H9 (cell line): ENCODE measurements at regions not wholly inside any gene's neighbourhood (a gene's known extent, or its start where the extent isn't known, plus 50 kb on each side); places are given as distances from the start of the nearest gene placed in this dataset.
"Not testable (repeated sequence)": the region's sequence is repeated elsewhere in the genome, so short reads cannot be mapped to it uniquely, and the experiment has no call there.

Experiments used
- DNase-seq: peaks from one replicate; pipeline ENCODE4 v3.0.0-alpha.2; 2017
- H2AFZ ChIP-seq: one replicate; pipeline ENCODE4 v1.6.1; 2013; ENCODE audit warnings: mild to moderate bottlenecking, low read length, control low read depth, moderate library complexity
- H2AK5ac ChIP-seq: 2 replicates; pipeline ENCODE4 v1.6.1; 2013; ENCODE audit warnings: low read length, control low read depth, mixed read lengths; ENCODE audit not compliant: insufficient read length
- H2BK120ac ChIP-seq: one replicate; pipeline ENCODE4 v1.6.1; 2013; ENCODE audit warnings: low read depth, mild to moderate bottlenecking, low read length, control low read depth, inconsistent platforms; ENCODE audit not compliant: poor library complexity, severe bottlenecking
- H2BK12ac ChIP-seq: 2 replicates; pipeline ENCODE4 v1.6.1; 2013; ENCODE audit warnings: low read length, control low read depth, mixed read lengths, low read depth; ENCODE audit not compliant: insufficient read length
- H2BK15ac ChIP-seq: 2 replicates; pipeline ENCODE4 v1.6.1; 2013; ENCODE audit warnings: low read depth, low read length, control low read depth
- H2BK20ac ChIP-seq: one replicate; pipeline ENCODE4 v1.6.1; 2013; ENCODE audit warnings: low read depth, mild to moderate bottlenecking, low read length, control low read depth, inconsistent platforms; ENCODE audit not compliant: poor library complexity, severe bottlenecking
- H2BK5ac ChIP-seq: 2 replicates; pipeline ENCODE4 v1.6.1; 2013; ENCODE audit warnings: low read length, control low read depth, mixed read lengths; ENCODE audit not compliant: insufficient read length
- H3K14ac ChIP-seq: 2 replicates; pipeline ENCODE4 v1.6.1; 2013; ENCODE audit warnings: low read length, control low read depth; ENCODE audit not compliant: insufficient read depth
- H3K18ac ChIP-seq: 2 replicates; pipeline ENCODE4 v1.6.1; 2013; ENCODE audit warnings: low read depth, mild to moderate bottlenecking, mixed read lengths, low read length, control low read depth; ENCODE audit not compliant: insufficient read length
- H3K23ac ChIP-seq: 2 replicates; pipeline ENCODE4 v1.6.1; 2013; ENCODE audit warnings: low read length, control low read depth, mixed read lengths, low read depth; ENCODE audit not compliant: insufficient read length
- H3K23me2 ChIP-seq: 2 replicates; pipeline ENCODE4 v1.6.1; 2013; ENCODE audit warnings: low read depth, mild to moderate bottlenecking, mixed read lengths, low read length, control low read depth; ENCODE audit not compliant: insufficient read length, poor library complexity, severe bottlenecking
- H3K27ac ChIP-seq: 2 replicates; pipeline ENCODE4 v1.5.1; 2013; ENCODE audit warnings: low read length, control low read depth, mixed read lengths, low read depth; ENCODE audit not compliant: insufficient read length
- H3K27me3 ChIP-seq: 2 replicates; pipeline ENCODE4 v1.6.1; 2013; ENCODE audit warnings: low read length, control low read depth, inconsistent platforms; ENCODE audit not compliant: insufficient read depth
- H3K4ac ChIP-seq: 2 replicates; pipeline ENCODE4 v1.6.1; 2013; ENCODE audit warnings: low read depth, mild to moderate bottlenecking, control low read depth, inconsistent platforms, low read length, moderate library complexity
- H3K4me1 ChIP-seq: 2 replicates; pipeline ENCODE4 v1.6.1; 2013; ENCODE audit warnings: low read length, control low read depth, inconsistent platforms; ENCODE audit not compliant: insufficient read depth
- H3K4me2 ChIP-seq: 2 replicates; pipeline ENCODE4 v1.6.1; 2013; ENCODE audit warnings: low read length, control low read depth, mixed read lengths; ENCODE audit not compliant: insufficient read length, insufficient read depth
- H3K56ac ChIP-seq: 2 replicates; pipeline ENCODE4 v1.6.1; 2013; ENCODE audit warnings: low read depth, mild to moderate bottlenecking, mixed read lengths, low read length, control low read depth; ENCODE audit not compliant: insufficient read length
- H3K79me1 ChIP-seq: 2 replicates; pipeline ENCODE4 v1.6.1; 2013; ENCODE audit warnings: low read depth, mild to moderate bottlenecking, moderate library complexity, low read length, control low read depth, inconsistent platforms; ENCODE audit not compliant: insufficient read depth, poor library complexity, severe bottlenecking
- H3K79me2 ChIP-seq: 2 replicates; pipeline ENCODE4 v1.6.1; 2013; ENCODE audit warnings: low read length, control low read depth, inconsistent platforms; ENCODE audit not compliant: insufficient read depth
- H3K9ac ChIP-seq: 2 replicates; pipeline ENCODE4 v1.6.1; 2013; ENCODE audit warnings: low read length, control low read depth, mixed read lengths; ENCODE audit not compliant: insufficient read length; ENCODE audit errors: extremely low read depth
- H3K9me3 ChIP-seq: one replicate; pipeline ENCODE4 v1.6.1; 2013; ENCODE audit warnings: low read depth, low read length, inconsistent platforms; ENCODE audit not compliant: control insufficient read depth
- H3T11ph ChIP-seq: one replicate; pipeline ENCODE4 v1.6.1; 2013; ENCODE audit warnings: mild to moderate bottlenecking, low read length, control low read depth, inconsistent platforms
- H4K20me1 ChIP-seq: one replicate; pipeline ENCODE4 v1.6.1; 2013; ENCODE audit not compliant: control insufficient read depth, insufficient read length, insufficient read depth
- H4K5ac ChIP-seq: 2 replicates; pipeline ENCODE4 v1.6.1; 2013; ENCODE audit warnings: low read depth, mild to moderate bottlenecking, mixed read lengths, low read length, control low read depth; ENCODE audit not compliant: insufficient read length
- H4K8ac ChIP-seq: replicated peaks from 2 replicates; pipeline ENCODE4 v1.6.1; 2013; ENCODE audit warnings: low read length, control low read depth, mixed read lengths, low read depth; ENCODE audit not compliant: insufficient read length
- H4K91ac ChIP-seq: 2 replicates; pipeline ENCODE4 v1.6.1; 2013; ENCODE audit warnings: low read depth, mild to moderate bottlenecking, moderate library complexity, mixed read lengths, low read length, control low read depth; ENCODE audit not compliant: insufficient read length
- H3K27ac Mint-ChIP-seq, 3 experiments: 2 replicates in 2 of 3; 3 replicates in 1 of 3; pipeline ENCODE4 v1.8.0; 2020 to 2021; ENCODE audit warnings: mixed read lengths in 3 of 3, mild to moderate bottlenecking in 1 of 3, moderate library complexity in 1 of 3
- H3K27me3 Mint-ChIP-seq: 2 replicates; pipeline ENCODE4 v1.8.0; 2021; ENCODE audit warnings: low read depth, mild to moderate bottlenecking, moderate library complexity, mixed read lengths
- H3K36me3 Mint-ChIP-seq, 3 experiments: 2 replicates in 2 of 3; 3 replicates in 1 of 3; pipeline ENCODE4 v1.8.0; 2020 to 2021; ENCODE audit warnings: low read depth in 3 of 3, mixed read lengths in 3 of 3; ENCODE audit not compliant: insufficient read depth in 1 of 3
- H3K4me1 Mint-ChIP-seq, 2 experiments: 2 replicates each; pipeline ENCODE4 v1.8.0; 2020; ENCODE audit warnings: mixed read lengths in 2 of 2
- H3K4me3 Mint-ChIP-seq, 2 experiments: 2 replicates in 1 of 2; 3 replicates in 1 of 2; pipeline ENCODE4 v1.8.0; 2020 to 2021; ENCODE audit warnings: mild to moderate bottlenecking in 2 of 2, mixed read lengths in 2 of 2, moderate library complexity in 1 of 2
- H3K9me3 Mint-ChIP-seq, 2 experiments: 2 replicates in 1 of 2; 3 replicates in 1 of 2; pipeline ENCODE4 v1.8.0; 2020; ENCODE audit warnings: mild to moderate bottlenecking in 2 of 2, mixed read lengths in 2 of 2, moderate library complexity in 1 of 2
- CTCF ChIP-seq: fragments of 200-600 bp; sonication (generic); conservative IDR thresholded peaks from 3 replicates; pipeline ENCODE4 v1.8.0; 2021; ENCODE audit warnings: antibody characterized with exemption, mild to moderate bottlenecking
- WGBS: extraction: QIAGEN DNeasy Blood & Tissue Kit; methylation state at CpG from one replicate; pipeline ENCODE4 v1.1.7; 2013; ENCODE audit warnings: missing lambda C conversion rate, low lambda C conversion rate, mixed read lengths; ENCODE audit not compliant: insufficient read length; ENCODE audit errors: extremely low coverage; 5-methylcytosine and 5-hydroxymethylcytosine counted together

GRCh38 chr13:112270951-112271350 is 105.2 kb upstream of the SPACA7 start:
- Histone ChIP-seq H4K8ac (no peak overlapping the region), H3K14ac (no peak overlapping the region), H4K20me1 (no peaks in the 10 kb centered on the region), H3K23me2 (no peaks in the 10 kb centered on the region), H3K9me3 (no peaks in the 10 kb centered on the region), H3K4ac (no peak overlapping the region), H3K4me2 (no peak overlapping the region), H2BK12ac (no peak overlapping the region), H3K4me1 (no peaks in the 10 kb centered on the region), H3K79me2 (no peaks in the 10 kb centered on the region), H3K23ac (no peak overlapping the region), H2AK5ac (no peak overlapping the region), H3K27me3 (no peaks in the 10 kb centered on the region), H3K9ac (no peak overlapping the region), H3K79me1 (no peaks in the 10 kb centered on the region), H3K27ac (no peak overlapping the region), H2BK5ac (no peak overlapping the region), H2AFZ (no peak overlapping the region), H4K91ac (no peak overlapping the region), H2BK20ac (no peak overlapping the region), H3K18ac (no peak overlapping the region), H2BK15ac (no peak overlapping the region), H4K5ac (no peak overlapping the region), H2BK120ac (no peak overlapping the region), H3T11ph (no peak overlapping the region), H3K56ac (no peak overlapping the region)
- H3K36me3 Mint-ChIP-seq = no peaks in the 10 kb centered on the region
- H3K27ac Mint-ChIP-seq = no peak overlapping the region
- no peaks in the 10 kb centered on the region for H3K4me1 Mint-ChIP-seq
- H3K27me3 Mint-ChIP-seq = peaks cover 38% of the 10 kb centered on the region
- WGBS = no CpG with 5 or more reads among the region's 2 CpGs
- no peak for DNase-seq
- H3K9me3 Mint-ChIP-seq = peaks cover 4 to 5% of the 10 kb centered on the region in 2 experiments; a peak in 3 of 5 replicates
- H3K4me3 Mint-ChIP-seq = no peak overlapping the region
- no peak for TF ChIP-seq CTCF

- not testable (repeated sequence) for H3K27ac Mint-ChIP-seq, H3K9me3 ChIP-seq
These were observed 89.4 kb upstream of the SPACA7 start for GRCh38 chr13:112286733-112287132.

More at GRCh38 chr13:112286733-112287132, 89.4 kb upstream of the SPACA7 start:
- not testable (repeated sequence) for H4K91ac ChIP-seq, H3K23ac ChIP-seq, H2BK12ac ChIP-seq, H3K79me2 ChIP-seq, H3K23me2 ChIP-seq, H3K27me3 Mint-ChIP-seq, H3K56ac ChIP-seq, H4K5ac ChIP-seq, H3K9ac ChIP-seq, H3K4me2 ChIP-seq, H3K4me1 ChIP-seq, H3K4ac ChIP-seq, H3K4me3 Mint-ChIP-seq, H2AFZ ChIP-seq, H3K9me3 Mint-ChIP-seq, H3K27ac ChIP-seq, H4K20me1 ChIP-seq, H3K18ac ChIP-seq, DNase-seq, H2AK5ac ChIP-seq, H4K8ac ChIP-seq, H3K79me1 ChIP-seq, H2BK120ac ChIP-seq, H3K4me1 Mint-ChIP-seq, H3K36me3 Mint-ChIP-seq, H2BK5ac ChIP-seq, H3K14ac ChIP-seq, H2BK15ac ChIP-seq, H3T11ph ChIP-seq, H3K27me3 ChIP-seq, H2BK20ac ChIP-seq
